H1 (cell line): ENCODE measurements at regions not wholly inside any gene's neighbourhood (a gene's known extent, or its start where the extent isn't known, plus 50 kb on each side); places are given as distances from the start of the nearest gene placed in this dataset.

Experiments
- BACH1 ChIP-seq: IDR thresholded peaks from 2 replicates; pipeline ENCODE4 v1.6.1; 2012; ENCODE audit warnings: low read length, improper control_type of control experiment
- CEBPB ChIP-seq: IDR thresholded peaks from 2 replicates; pipeline ENCODE4 v1.6.1; 2012; ENCODE audit warnings: low read depth, low read length
- CREB1 ChIP-seq: IDR thresholded peaks from 2 replicates; pipeline ENCODE4 v1.6.1; 2012; ENCODE audit warnings: inconsistent platforms
- CTCF ChIP-seq, 3 experiments: IDR thresholded peaks; 1 replicate in 2 of 3; 2 replicates in 1 of 3; pipeline versions ENCODE4 v1.5.1 to v1.6.1; 2011; ENCODE audit warnings: low read length in 3 of 3, mild to moderate bottlenecking in 3 of 3, inconsistent platforms in 2 of 3, low read depth in 1 of 3, moderate library complexity in 1 of 3; ENCODE audit not compliant: insufficient read depth in 1 of 3; ENCODE audit errors: control extremely low read depth in 1 of 3
- E2F6 ChIP-seq: IDR thresholded peaks from 2 replicates; pipeline ENCODE4 v1.6.1; 2012; ENCODE audit warnings: inconsistent platforms
- EP300 ChIP-seq, 2 experiments: IDR thresholded peaks; 1 replicate in 1 of 2; 2 replicates in 1 of 2; pipeline ENCODE4 v1.6.1; 2011 to 2012; ENCODE audit warnings: low read depth in 2 of 2, low read length in 2 of 2, mild to moderate bottlenecking in 2 of 2, borderline replicate concordance in 1 of 2, inconsistent platforms in 1 of 2, moderate library complexity in 1 of 2
- GABPA ChIP-seq: IDR thresholded peaks from 2 replicates; pipeline ENCODE4 v1.6.1; 2011; ENCODE audit warnings: mild to moderate bottlenecking, low read length, moderate library complexity, borderline replicate concordance; ENCODE audit not compliant: insufficient read depth
- MAFK ChIP-seq: IDR thresholded peaks from 2 replicates; pipeline ENCODE4 v1.6.1; 2012; ENCODE audit warnings: low read depth, mild to moderate bottlenecking, improper control_type of control experiment, low read length
- POLR2A ChIP-seq, 2 experiments: IDR thresholded peaks; 1 replicate in 1 of 2; 2 replicates in 1 of 2; pipeline ENCODE4 v1.6.1; 2011; ENCODE audit warnings: low read depth in 2 of 2, low read length in 2 of 2, mild to moderate bottlenecking in 2 of 2; ENCODE audit errors: control extremely low read depth in 1 of 2
- RFX5 ChIP-seq: IDR thresholded peaks from 2 replicates; pipeline ENCODE4 v1.6.1; 2011; ENCODE audit warnings: low read depth, low read length, improper control_type of control experiment, borderline replicate concordance
- SP2 ChIP-seq: IDR thresholded peaks from 2 replicates; pipeline ENCODE4 v1.6.1; 2012; ENCODE audit warnings: mild to moderate bottlenecking, low read length, inconsistent platforms
- USF2 ChIP-seq: IDR thresholded peaks from 2 replicates; pipeline ENCODE4 v1.6.1; 2011; ENCODE audit warnings: low read length, improper control_type of control experiment
- YY1 ChIP-seq: IDR thresholded peaks from 2 replicates; pipeline ENCODE4 v1.6.1; 2011; ENCODE audit warnings: low read depth, mild to moderate bottlenecking, low read length

GRCh38 chr2:180411661-180412060 is 404.6 kb upstream of the CWC22 start:
- TF ChIP-seq GABPA (no peak), CTCF (IDR thresholded peaks at IDR 0.05; ENCODE audit: control extremely low read depth in 1 of 3, insufficient read depth in 1 of 3, low read depth in 1 of 3, low read length in 3 of 3) (no peak), RFX5 (no peak), SP2 (no peak), MAFK (no peak), CEBPB (no peak), EP300 (IDR thresholded peaks at IDR 0.05; ENCODE audit: borderline replicate concordance in 1 of 2, low read depth in 2 of 2, low read length in 2 of 2) (no peak), POLR2A (IDR thresholded peaks at IDR 0.05; ENCODE audit: control extremely low read depth in 1 of 2, low read depth in 2 of 2, low read length in 2 of 2) (no peak), USF2 (no peak), E2F6 (no peak), YY1 (no peak), BACH1 (no peak), CREB1 (no peak)
